ENCODE measurements at regions not wholly inside any gene's neighbourhood (a gene's known extent, or its start where the extent isn't known, plus 50 kb on each side); places are given as distances from the start of the nearest gene placed in this dataset.
"Not testable (repeated sequence)": the region's sequence is repeated elsewhere in the genome, so short reads cannot be mapped to it uniquely, and the experiment has no call there.

DNA sequence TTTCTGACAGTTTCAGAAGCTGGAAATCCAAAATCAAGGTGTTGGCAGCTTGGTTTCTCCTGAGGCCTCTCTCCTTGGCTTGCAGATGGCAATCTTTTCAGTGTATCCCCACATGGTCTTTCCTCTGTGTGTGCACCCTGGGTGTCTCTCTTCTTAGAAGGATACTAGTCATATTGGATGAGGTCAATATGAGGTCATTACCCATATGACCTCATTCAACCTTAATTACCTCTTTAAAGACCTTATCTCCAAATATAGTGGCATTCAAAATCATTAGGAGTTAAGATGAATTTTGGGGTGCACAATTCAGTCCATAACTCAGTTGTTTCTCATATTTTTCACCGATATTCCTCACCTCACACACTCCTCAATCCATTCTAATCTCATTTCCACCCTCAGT, 92.4 kb upstream of the TGM3 start:
- DNase-seq = no peak

DNA sequence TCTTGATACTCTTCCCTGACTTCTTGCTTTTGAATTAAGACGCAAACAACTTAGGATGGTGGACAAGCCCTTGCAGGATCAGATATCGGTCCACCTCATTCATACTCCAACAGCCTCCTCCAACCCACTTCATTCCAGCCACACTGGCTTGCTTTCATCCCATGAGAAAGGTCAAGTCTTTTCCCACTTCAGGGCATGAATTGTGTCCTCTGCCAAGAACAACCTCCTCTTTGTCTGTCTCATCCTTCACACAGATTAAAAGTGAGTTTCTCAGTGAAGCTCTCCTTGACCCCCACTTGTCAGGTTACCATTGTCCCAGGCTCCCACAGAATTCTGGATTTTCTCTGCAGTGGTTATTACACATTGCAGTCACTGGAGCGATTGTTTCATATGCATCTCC, 91.8 kb upstream of the TGM3 start:
- no peak for DNase-seq

GRCh38 chr20:2206957-2207769, 88.6 kb upstream of the TGM3 start:
- peak; percentile 29 to 49 for DNase-seq

GRCh38 chr20:2207770-2208097, 88.1 kb upstream of the TGM3 start:
- DNase-seq = no peak

DNA sequence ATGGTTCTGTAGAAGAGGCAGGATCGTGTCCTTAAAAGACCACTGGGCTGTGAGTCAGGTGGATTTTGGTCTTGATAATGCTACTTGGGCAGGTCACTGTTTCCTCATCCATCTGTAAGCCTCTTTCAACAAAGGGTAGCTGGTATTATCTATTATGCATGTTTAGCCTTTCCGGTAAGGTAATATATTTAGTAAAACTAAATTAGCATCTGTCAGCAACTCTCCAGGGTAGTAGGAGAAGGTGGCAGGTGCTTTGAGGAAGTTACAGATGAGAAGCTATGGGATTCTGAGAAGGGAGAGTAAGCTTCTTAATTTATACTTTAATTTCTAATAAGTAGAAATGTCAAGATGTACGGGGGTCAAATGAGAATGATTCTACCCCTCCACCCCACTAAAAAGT, 86.9 kb upstream of the TGM3 start:
- DNase-seq = no peak

- DNase-seq = no peak
Measured at GRCh38 chr20:2210646-2211552, 84.9 kb upstream of the TGM3 start.

DNA sequence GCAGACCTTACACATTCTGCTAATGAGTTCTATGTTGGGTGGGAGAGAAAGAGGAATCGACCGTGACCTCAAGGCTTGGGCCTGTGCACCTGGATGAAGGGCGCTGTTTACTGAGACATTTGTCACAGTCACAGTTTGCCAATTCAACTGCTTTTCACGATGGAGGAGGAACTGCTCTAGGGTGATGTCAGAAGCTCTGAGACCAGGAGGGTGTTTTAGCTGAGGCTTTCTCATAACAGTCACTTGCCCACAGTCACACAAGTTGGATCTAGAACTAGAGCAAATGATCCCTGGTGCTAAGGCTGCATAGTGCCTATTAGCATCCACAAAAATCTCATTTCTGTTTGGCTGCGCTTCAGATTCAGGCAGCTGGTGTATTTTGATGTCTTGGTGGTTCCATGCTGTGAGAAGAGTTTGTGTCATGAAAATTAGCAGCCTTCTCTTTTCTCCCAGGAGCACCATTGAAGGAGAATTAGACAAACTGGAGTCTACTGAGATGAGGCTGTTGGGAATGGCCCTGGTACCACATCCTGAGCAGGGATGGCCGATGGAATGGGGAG, 83.3 kb upstream of the TGM3 start:
- no peak for DNase-seq

DNA sequence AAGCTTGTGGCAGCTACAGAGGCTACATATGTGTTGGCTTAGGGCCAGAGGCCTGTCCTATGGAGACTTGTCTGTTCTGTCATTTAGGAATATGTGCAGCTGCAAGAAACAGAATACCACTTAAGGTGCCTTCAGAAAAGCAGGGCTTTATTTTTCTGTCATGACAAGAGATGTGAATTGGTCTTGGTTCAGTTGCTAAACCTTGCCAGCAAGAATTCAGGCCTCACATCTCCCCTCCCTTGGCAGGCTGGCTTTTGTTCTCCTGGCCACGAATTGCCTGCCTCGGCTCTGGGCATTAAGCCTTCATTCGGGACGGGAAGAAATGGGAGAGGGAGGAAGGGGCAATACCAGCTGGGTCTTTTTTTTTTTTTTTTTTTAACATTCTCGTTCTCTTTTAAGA, 82.4 kb upstream of the TGM3 start:
- no peak for DNase-seq

- DNase-seq = no peak
Measured at GRCh38 chr20:2217857-2218539, 77.8 kb upstream of the TGM3 start.

- no peak for DNase-seq
Measured at GRCh38 chr20:2219481-2220006, 76.3 kb upstream of the TGM3 start.

- no peak for DNase-seq
Measured at GRCh38 chr20:2220298-2220697, 75.5 kb upstream of the TGM3 start.

DNA sequence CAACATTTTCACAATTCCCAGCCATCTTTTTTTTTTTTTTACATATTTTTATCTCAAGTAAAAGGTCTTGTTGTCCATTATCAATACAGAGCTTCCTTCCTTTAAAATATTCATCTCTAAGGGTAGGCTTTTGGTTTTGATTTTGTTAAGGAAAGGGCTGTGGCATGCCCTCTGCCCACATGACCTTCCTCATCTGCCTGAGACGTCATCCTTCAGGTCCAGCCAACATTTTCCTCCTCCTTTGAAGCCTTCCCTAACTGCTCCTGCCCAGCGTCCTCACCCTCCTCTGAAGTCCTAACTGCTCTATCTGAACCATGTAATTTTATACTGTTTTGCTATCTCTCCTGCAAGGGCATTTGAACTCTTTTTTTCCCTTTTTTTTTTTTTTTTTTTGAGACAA, 73.9 kb upstream of the TGM3 start:
- no peak for DNase-seq

DNA sequence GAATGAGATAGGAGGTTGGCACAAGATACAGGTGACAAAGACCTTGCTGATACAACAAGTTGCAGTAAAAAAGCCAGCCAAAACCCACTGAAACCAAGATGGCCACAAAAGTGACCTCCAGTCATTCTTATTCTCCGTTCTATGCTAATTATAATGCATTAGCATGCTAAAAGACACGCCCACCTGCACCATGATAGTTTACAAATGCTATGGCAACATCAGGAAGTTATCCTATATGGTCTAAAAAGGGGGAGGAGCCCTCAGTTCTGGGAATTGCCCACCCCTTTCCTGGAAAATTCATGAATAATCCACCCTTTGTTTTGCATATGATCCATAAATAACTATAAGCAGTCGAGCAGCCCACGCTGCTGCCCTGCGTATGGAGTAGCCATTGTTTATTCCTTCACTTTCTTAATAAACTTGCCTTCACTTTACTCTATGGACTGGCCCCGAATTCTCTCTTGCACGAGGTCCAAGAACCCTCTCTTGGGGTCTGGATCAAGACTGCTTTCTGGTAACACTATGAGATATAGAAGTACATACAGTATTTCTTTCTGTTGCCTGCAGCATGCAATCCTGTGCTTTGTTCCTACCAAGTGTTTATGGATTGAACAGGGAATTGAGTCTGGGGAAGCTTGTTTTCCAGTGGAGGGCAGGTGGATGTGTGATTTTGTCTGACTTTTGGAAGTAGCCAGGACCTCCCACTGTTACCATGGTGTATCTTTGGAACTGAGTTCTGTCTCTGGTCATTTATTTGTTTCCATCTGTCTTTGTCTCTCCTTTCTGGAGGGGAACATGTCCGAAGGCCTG, 72.0 kb upstream of the TGM3 start:
- DNase-seq = no peak

DNA sequence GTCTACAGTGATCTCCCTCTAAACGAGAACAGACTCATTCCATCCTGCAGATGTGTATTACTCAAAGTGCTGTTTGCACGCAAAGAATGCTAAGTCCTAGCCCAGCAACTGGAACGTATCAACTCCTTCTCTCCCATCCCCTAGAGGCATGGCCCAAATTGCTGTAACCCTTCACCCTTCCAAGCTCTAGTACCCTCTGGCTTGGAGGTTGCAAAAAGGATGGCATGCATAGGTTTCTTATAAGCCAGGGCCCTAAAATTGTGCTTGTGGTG, 71.5 kb upstream of the TGM3 start:
- no peak for DNase-seq

DNA sequence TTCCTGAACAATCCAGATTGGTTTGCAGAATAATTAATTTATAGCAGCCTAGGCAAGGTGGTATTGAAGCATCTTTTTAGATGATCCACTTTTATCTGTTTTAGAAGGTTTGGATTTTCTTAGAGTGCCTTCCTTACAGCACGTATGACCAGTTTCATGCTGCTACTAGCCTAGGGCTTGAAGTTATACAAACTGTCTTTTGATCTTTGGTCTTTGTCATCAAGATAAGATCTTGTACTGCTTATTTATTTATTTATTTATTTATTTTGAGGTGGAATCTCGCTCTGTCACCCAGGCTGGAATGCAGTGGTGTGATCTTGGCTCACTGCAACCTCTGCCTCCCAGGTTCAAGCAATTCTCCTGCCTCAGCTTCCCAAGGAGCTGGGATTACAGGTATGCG, 68.5 kb upstream of the TGM3 start:
- not testable (repeated sequence) for DNase-seq

GRCh38 chr20:2227861-2228260, 67.9 kb upstream of the TGM3 start:
- DNase-seq = no peak

DNA sequence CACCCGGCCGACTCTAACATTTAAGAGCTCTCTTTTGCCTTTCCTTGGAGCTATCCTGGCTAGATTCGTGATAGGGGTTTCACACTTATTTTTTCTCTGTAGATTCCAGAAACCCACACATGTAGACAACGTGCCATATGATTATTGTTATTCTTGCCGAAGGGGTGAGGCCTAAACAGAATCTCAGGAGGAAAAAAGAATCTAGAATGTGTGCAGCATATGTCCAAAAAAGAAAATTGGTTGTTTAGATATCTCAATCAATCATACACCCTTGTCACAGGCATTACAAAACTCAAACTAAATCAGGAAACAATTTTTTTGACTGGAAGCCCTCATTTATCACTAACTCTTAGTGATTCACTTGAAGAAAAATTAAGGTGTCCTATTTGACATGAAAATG, 66.9 kb upstream of the TGM3 start:
- DNase-seq = no peak

GRCh38 chr20:2230726-2231488, 64.9 kb upstream of the TGM3 start:
- no peak for DNase-seq

- DNase-seq = no peak
Measured at GRCh38 chr20:2231701-2232100, 64.1 kb upstream of the TGM3 start.

DNA sequence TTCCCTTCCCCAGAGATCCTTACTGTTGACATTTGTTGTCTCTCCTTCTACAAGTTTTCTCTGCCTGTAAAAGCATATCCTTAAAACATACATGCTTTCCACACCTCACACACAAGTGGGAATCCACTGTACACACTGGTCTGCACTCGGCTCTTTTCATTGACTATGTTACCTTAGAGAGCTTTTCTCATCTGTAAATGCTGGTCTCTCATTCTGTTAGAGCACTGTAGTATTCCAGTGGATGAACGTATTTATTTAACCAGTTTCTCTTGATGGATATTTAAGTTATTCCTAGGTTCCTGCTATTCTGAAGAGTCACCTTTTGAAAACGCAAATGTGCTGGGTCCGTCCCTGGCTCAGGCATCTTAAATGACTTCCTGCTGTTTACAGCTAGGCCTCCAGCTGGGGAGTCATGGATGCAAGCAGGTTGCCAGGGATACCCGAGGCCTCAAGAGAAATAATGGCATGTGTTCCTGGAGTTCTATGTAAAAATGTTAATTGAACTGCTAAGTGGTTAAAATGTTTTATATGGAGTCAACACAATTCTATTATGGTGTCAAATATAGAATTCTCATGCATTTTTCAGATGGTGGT, 61.1 kb upstream of the TGM3 start:
- DNase-seq = no peak
